B cell (primary cell): ENCODE measurements at regions not wholly inside any gene's neighbourhood (a gene's known extent, or its start where the extent isn't known, plus 50 kb on each side); places are given as distances from the start of the nearest gene placed in this dataset.

ENCODE experiments used
- ATAC-seq: fragments of 200-7000 bp; cut with Tn5 transposase; one replicate; pipeline ENCODE4 v1.10.0; 2021; ENCODE audit warnings: low read depth, mild to moderate bottlenecking, moderate number of reproducible peaks, moderate library complexity
- CTCF ChIA-PET: fragments of 350-600 bp; sonication (Branson Sonifier 250); formaldehyde crosslinking; loops from one replicate; lab custom pipeline; 2021; ENCODE audit warnings: antibody characterized with exemption, inconsistent platforms; lab: Charles Lee
- POLR2A ChIA-PET: fragments of 350-600 bp; sonication (Branson Sonifier 250); formaldehyde crosslinking; loops from one replicate; lab custom pipeline; 2021; ENCODE audit warnings: antibody characterized with exemption; lab: Charles Lee
- DNase-seq: peaks from one replicate; pipeline ENCODE4 v3.0.0; 2013
- H2AFZ ChIP-seq: 2 replicates; pipeline ENCODE4 v1.6.1; 2012; ENCODE audit warnings: mild to moderate bottlenecking, low read depth, low read length; ENCODE audit not compliant: insufficient read depth, poor library complexity, severe bottlenecking
- H3K27ac ChIP-seq, 2 donors: 1 replicate in 1 of 2; 2 replicates in 1 of 2; pipeline ENCODE4 v1.5.1; 2012 to 2013; ENCODE audit warnings: low read length in 2 of 2, mild to moderate bottlenecking in 2 of 2, moderate library complexity in 1 of 2
- H3K27me3 ChIP-seq, 4 experiments: fragments of 200-600 bp in 1 of 4; sonication (generic) in 1 of 4; replicated peaks in 1 of 4; 1 replicate in 2 of 4; 2 replicates in 2 of 4; pipeline versions ENCODE4 v1.6.1 to v1.7.0; 2013 to 2016; ENCODE audit warnings: low read length in 3 of 4, mild to moderate bottlenecking in 2 of 4, mixed read lengths in 1 of 4, moderate library complexity in 1 of 4; ENCODE audit not compliant: insufficient read depth in 4 of 4, control insufficient read depth in 3 of 4; ENCODE audit errors: control extremely low read depth in 1 of 4
- H3K36me3 ChIP-seq, 2 experiments: replicated peaks in 1 of 2; 1 replicate in 1 of 2; 2 replicates in 1 of 2; pipeline versions ENCODE4 v1.6.1 to v1.7.1; 2013; ENCODE audit warnings: low read length in 1 of 2; ENCODE audit not compliant: insufficient read depth in 2 of 2, control insufficient read depth in 1 of 2; ENCODE audit errors: control extremely low read depth in 1 of 2, extremely low read depth in 1 of 2
- H3K4me1 ChIP-seq, 2 donors: fragments of 200-600 bp in 1 of 2; sonication (generic) in 1 of 2; 1 replicate in 1 of 2; 2 replicates in 1 of 2; pipeline versions ENCODE4 v1.5.1 to v1.6.1; 2013 to 2017; ENCODE audit warnings: low read length in 2 of 2; ENCODE audit not compliant: control insufficient read depth in 2 of 2, insufficient read depth in 2 of 2
- H3K4me2 ChIP-seq: replicated peaks from 2 replicates; pipeline ENCODE3; 2012; ENCODE audit warnings: mild to moderate bottlenecking, low read depth, low read length; ENCODE audit not compliant: poor library complexity, severe bottlenecking
- H3K4me3 ChIP-seq, 5 experiments: fragments of 200-600 bp in 1 of 5; sonication (generic) in 1 of 5; 1 replicate in 3 of 5; 2 replicates in 2 of 5; pipeline versions ENCODE4 v1.5.1 to v1.7.0; 2011 to 2016; ENCODE audit warnings: low read length in 4 of 5, mild to moderate bottlenecking in 4 of 5, low read depth in 2 of 5, control low read depth in 1 of 5, moderate library complexity in 1 of 5; ENCODE audit not compliant: insufficient read depth in 1 of 5; ENCODE audit errors: control extremely low read depth in 1 of 5, extremely low read depth in 1 of 5
- H3K79me2 ChIP-seq: fragments of 200-600 bp; sonication (generic); one replicate; pipeline ENCODE4 v1.6.0; 2016; ENCODE audit warnings: low read length; ENCODE audit not compliant: control insufficient read depth, insufficient read depth
- H3K9ac ChIP-seq: fragments of 200-600 bp; sonication (generic); 2 replicates; pipeline ENCODE4 v1.6.1; 2017; ENCODE audit warnings: mild to moderate bottlenecking, low read length, moderate library complexity
- H3K9me3 ChIP-seq, 3 donors: one replicate each; pipeline versions ENCODE4 v1.6.1 to v1.7.1; 2013; ENCODE audit warnings: low read length in 2 of 3; ENCODE audit not compliant: control insufficient read depth in 2 of 3, insufficient read depth in 1 of 3; ENCODE audit errors: control extremely low read depth in 1 of 3
- H4K20me1 ChIP-seq: 2 replicates; pipeline ENCODE4 v1.6.0; 2012; ENCODE audit warnings: mild to moderate bottlenecking, low read length; ENCODE audit not compliant: insufficient read depth, control insufficient read depth, poor library complexity, severe bottlenecking
- H3K27ac Mint-ChIP-seq: one replicate; pipeline ENCODE4 v1.8.0; 2021; ENCODE audit warnings: mixed read lengths
- H3K27me3 Mint-ChIP-seq: one replicate; pipeline ENCODE4 v1.8.0; 2021; ENCODE audit warnings: mixed read lengths
- H3K4me1 Mint-ChIP-seq: one replicate; pipeline ENCODE4 v1.8.0; 2021; ENCODE audit warnings: mixed read lengths
- H3K4me3 Mint-ChIP-seq: one replicate; pipeline ENCODE4 v1.8.0; 2021; ENCODE audit warnings: mixed read lengths
- H3K9me3 Mint-ChIP-seq: one replicate; pipeline ENCODE4 v1.8.0; 2022; ENCODE audit warnings: mixed read lengths; ENCODE audit not compliant: insufficient read depth
- EZH2 ChIP-seq: IDR thresholded peaks from 2 replicates; pipeline ENCODE4 v1.6.1; 2012; ENCODE audit warnings: borderline replicate concordance, low read depth, mild to moderate bottlenecking, moderate library complexity, low read length; ENCODE audit not compliant: insufficient read depth, poor library complexity, severe bottlenecking
- WGBS: methylation state at CpG from one replicate; pipeline ENCODE4 v1.1.5; 2013; ENCODE audit warnings: missing lambda C conversion rate; ENCODE audit not compliant: insufficient coverage; 5-methylcytosine and 5-hydroxymethylcytosine counted together
- intact Hi-C: fragments of 100-400 bp; cut with micrococcal nuclease; formaldehyde crosslinking; loops from one replicate; pipeline ENCODE4 v1.10.0; 2022
- TF ChIP-seq, protein P1 (sequence below): fragments of 200-600 bp; IDR thresholded peaks from one replicate; pipeline ENCODE4 v1.8.0; 2022; ENCODE audit warnings: antibody characterized with exemption, mild to moderate bottlenecking

DNA sequence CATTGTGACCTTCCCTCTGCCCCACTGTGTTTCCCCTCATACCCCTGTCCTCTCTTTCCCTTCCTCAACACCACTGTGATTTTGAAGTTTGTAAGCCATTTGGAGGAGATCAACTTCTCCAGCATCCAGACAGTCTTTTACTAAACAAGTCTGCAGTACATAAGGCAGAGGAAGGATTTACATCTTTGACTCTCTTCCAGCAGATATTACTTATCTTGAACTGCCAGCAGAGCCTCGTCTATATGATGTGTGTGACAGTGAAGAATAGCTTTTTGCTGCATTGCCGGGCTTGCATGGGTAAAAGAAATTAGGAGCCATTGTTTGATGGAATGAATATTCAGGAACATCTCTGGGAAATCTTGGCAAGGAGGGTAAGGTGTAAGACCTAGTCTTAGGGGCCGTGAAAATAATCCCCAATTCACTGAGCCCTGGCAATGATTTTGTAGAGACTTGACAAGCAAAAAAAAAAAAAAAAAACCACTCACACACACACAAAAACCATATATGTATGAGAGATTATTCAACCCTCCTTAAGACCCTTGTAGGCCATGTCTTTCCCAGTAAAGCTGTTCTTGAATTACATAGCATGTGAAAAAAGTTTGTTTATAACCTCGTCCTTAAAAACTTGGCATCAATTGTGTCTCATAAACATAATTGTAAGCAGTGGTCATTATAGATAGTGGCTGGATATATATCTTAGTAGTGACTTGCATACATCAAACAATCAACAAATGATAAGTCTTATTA is 903.9 kb downstream of the CDH11 start:
- ATAC-seq (no peak), DNase-seq (no peak)
- Mint-ChIP-seq H3K27ac (no peak overlapping the region), H3K4me3 (no peak overlapping the region), H3K4me1 (no peaks in the 10 kb centered on the region), H3K9me3 (no peaks in the 10 kb centered on the region), H3K27me3 (no peaks in the 10 kb centered on the region)
- 61% methylated on average over 2 of the region's 4 CpGs for WGBS
- CTCF ChIA-PET: no interaction called here
- Histone ChIP-seq H3K27ac (no peak overlapping the region), H3K4me2 (no peak overlapping the region), H4K20me1 (no peaks in the 10 kb centered on the region), H3K27me3 (no peaks in the 10 kb centered on the region), H3K4me3 (no peak overlapping the region), H3K9ac (no peak overlapping the region), H3K36me3 (no peaks in the 10 kb centered on the region), H2AFZ (no peak overlapping the region), H3K9me3 (no peaks in the 10 kb centered on the region), H3K79me2 (no peaks in the 10 kb centered on the region), H3K4me1 (no peaks in the 10 kb centered on the region)
- TF ChIP-seq, protein P1, sequence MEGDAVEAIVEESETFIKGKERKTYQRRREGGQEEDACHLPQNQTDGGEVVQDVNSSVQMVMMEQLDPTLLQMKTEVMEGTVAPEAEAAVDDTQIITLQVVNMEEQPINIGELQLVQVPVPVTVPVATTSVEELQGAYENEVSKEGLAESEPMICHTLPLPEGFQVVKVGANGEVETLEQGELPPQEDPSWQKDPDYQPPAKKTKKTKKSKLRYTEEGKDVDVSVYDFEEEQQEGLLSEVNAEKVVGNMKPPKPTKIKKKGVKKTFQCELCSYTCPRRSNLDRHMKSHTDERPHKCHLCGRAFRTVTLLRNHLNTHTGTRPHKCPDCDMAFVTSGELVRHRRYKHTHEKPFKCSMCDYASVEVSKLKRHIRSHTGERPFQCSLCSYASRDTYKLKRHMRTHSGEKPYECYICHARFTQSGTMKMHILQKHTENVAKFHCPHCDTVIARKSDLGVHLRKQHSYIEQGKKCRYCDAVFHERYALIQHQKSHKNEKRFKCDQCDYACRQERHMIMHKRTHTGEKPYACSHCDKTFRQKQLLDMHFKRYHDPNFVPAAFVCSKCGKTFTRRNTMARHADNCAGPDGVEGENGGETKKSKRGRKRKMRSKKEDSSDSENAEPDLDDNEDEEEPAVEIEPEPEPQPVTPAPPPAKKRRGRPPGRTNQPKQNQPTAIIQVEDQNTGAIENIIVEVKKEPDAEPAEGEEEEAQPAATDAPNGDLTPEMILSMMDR: no peak
- TF ChIP-seq EZH2: no peak
- POLR2A ChIA-PET: no interaction called here
- intact Hi-C loops: no loop called here

DNA sequence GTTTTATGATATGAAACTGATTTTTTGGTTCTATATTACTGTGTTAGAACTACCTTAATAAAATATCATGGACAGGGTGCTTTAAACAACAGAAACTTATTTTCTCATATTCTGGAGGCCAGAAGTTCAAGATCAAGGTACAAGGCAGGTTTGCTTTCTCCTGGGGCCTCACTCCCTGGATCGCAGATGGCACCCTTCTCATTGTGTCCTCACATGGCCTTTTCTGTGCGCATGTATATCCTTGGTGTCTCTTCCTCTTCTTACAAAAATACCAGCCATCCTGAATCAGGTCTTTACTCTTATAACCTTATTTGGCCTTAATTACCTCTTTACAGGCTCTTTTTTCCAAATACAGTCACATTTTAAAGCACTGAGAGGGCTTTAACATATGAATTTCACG is 906.1 kb downstream of the CDH11 start:
- Histone ChIP-seq H3K9me3 (peaks cover 0 to 2% (median 0%) of the 10 kb centered on the region in 3 donors), H3K79me2 (no peaks in the 10 kb centered on the region), H3K27me3 (no peaks in the 10 kb centered on the region), H3K9ac (no peak overlapping the region), H3K4me2 (no peak overlapping the region), H3K4me1 (no peaks in the 10 kb centered on the region), H3K27ac (no peak overlapping the region), H3K36me3 (no peaks in the 10 kb centered on the region), H3K4me3 (no peak overlapping the region), H2AFZ (no peak overlapping the region), H4K20me1 (no peaks in the 10 kb centered on the region)
- no peak overlapping the region for H3K27ac Mint-ChIP-seq
- H3K4me3 Mint-ChIP-seq: no peak overlapping the region
- 96% methylated on average over 2 of the region's 3 CpGs for WGBS
- H3K9me3 Mint-ChIP-seq: no peaks in the 10 kb centered on the region
- DNase-seq: no peak
- no peaks in the 10 kb centered on the region for H3K4me1 Mint-ChIP-seq
- ChIA-PET POLR2A (no interaction called here), CTCF (no interaction called here)
- no peak for TF ChIP-seq EZH2
- TF ChIP-seq, protein P1: no peak
- H3K27me3 Mint-ChIP-seq: no peaks in the 10 kb centered on the region
- intact Hi-C loops: no loop called here
- no peak for ATAC-seq
